WTC11 (cell line): ENCODE measurements at regions not wholly inside any gene's neighbourhood (a gene's known extent, or its start where the extent isn't known, plus 50 kb on each side); places are given as distances from the start of the nearest gene placed in this dataset.

Source experiments
- ATAC-seq: fragments of 200-7000 bp; cut with Tn5 transposase; 2 replicates; pipeline ENCODE4 v1.10.0; 2021; ENCODE audit warnings: mild to moderate bottlenecking, moderate library complexity
- CTCF ChIA-PET: fragments of 300-600 bp; sonication (Branson Sonifier 250); formaldehyde crosslinking; loops from one replicate; lab custom pipeline; 2021; ENCODE audit warnings: antibody characterized with exemption; lab: Charles Lee
- POLR2A ChIA-PET: fragments of 350-600 bp; sonication (Branson Sonifier 250); formaldehyde crosslinking; loops from one replicate; lab custom pipeline; 2021; ENCODE audit warnings: antibody characterized with exemption; lab: Charles Lee
- DNase-seq: peaks from one replicate; pipeline ENCODE4 v3.0.0; 2021; ENCODE audit warnings: low spot score
- H3K27ac Mint-ChIP-seq: 2 replicates; pipeline ENCODE4 v1.8.0; 2021; ENCODE audit warnings: mixed read lengths
- H3K27me3 Mint-ChIP-seq: 2 replicates; pipeline ENCODE4 v1.8.0; 2021; ENCODE audit warnings: low read depth, mild to moderate bottlenecking, moderate library complexity, mixed read lengths
- H3K36me3 Mint-ChIP-seq: 2 replicates; pipeline ENCODE4 v1.8.0; 2021; ENCODE audit warnings: mixed read lengths
- H3K4me1 Mint-ChIP-seq: 2 replicates; pipeline ENCODE4 v1.8.0; 2022; ENCODE audit warnings: mixed read lengths
- H3K4me3 Mint-ChIP-seq: 2 replicates; pipeline ENCODE4 v1.8.0; 2021; ENCODE audit warnings: mild to moderate bottlenecking, moderate library complexity, mixed read lengths
- H3K9me3 Mint-ChIP-seq: 2 replicates; pipeline ENCODE4 v1.8.0; 2021; ENCODE audit warnings: mixed read lengths
- AFF4 ChIP-seq: sonication (generic); formaldehyde crosslinking; IDR thresholded peaks from 2 replicates; pipeline ENCODE4 v1.8.1; 2023; ENCODE audit warnings: mild to moderate bottlenecking, missing genetic modification reagents, borderline replicate concordance
- ATF3 ChIP-seq: sonication (generic); formaldehyde crosslinking; conservative IDR thresholded peaks from 2 replicates; pipeline ENCODE4 v1.8.1; 2022; ENCODE audit warnings: mild to moderate bottlenecking, missing genetic modification reagents
- CBFB ChIP-seq: sonication (generic); formaldehyde crosslinking; IDR thresholded peaks from 2 replicates; pipeline ENCODE4 v1.8.1; 2022; ENCODE audit warnings: mild to moderate bottlenecking, low read depth, missing genetic modification reagents
- EMX1 ChIP-seq: fragments of 250-450 bp; sonication (Bioruptor Pico); IDR thresholded peaks from 2 replicates; pipeline ENCODE4 v1.8.0; 2021; ENCODE audit warnings: mild to moderate bottlenecking
- ERG ChIP-seq: fragments of 250-450 bp; sonication (Bioruptor Pico); IDR thresholded peaks from 2 replicates; pipeline ENCODE4 v1.8.0; 2021; ENCODE audit warnings: mild to moderate bottlenecking
- IRF1 ChIP-seq: sonication (generic); formaldehyde crosslinking; IDR thresholded peaks from 2 replicates; pipeline ENCODE4 v1.8.0; 2023; ENCODE audit warnings: missing genetic modification reagents
- IRF2 ChIP-seq: sonication (generic); formaldehyde crosslinking; IDR thresholded peaks from 2 replicates; pipeline ENCODE4 v1.8.0; 2022; ENCODE audit warnings: low read depth, missing genetic modification reagents, borderline replicate concordance
- JUN ChIP-seq: sonication (generic); formaldehyde crosslinking; IDR thresholded peaks from 2 replicates; pipeline ENCODE4 v1.8.0; 2023; ENCODE audit warnings: mild to moderate bottlenecking, missing genetic modification reagents
- MXD4 ChIP-seq: fragments of 250-450 bp; sonication (Bioruptor Pico); IDR thresholded peaks from 2 replicates; pipeline ENCODE4 v1.8.0; 2021; ENCODE audit warnings: mild to moderate bottlenecking, moderate library complexity, borderline replicate concordance
- NFATC4 ChIP-seq: fragments of 250-450 bp; sonication (Bioruptor Pico); IDR thresholded peaks from 2 replicates; pipeline ENCODE4 v1.9.0; 2021; ENCODE audit warnings: mild to moderate bottlenecking
- NFE2L1 ChIP-seq: sonication (generic); formaldehyde crosslinking; IDR thresholded peaks from 2 replicates; pipeline ENCODE4 v1.8.1; 2023; ENCODE audit warnings: missing genetic modification reagents
- NR2C2 ChIP-seq: sonication (generic); formaldehyde crosslinking; IDR thresholded peaks from 2 replicates; pipeline ENCODE4 v1.8.0; 2022; ENCODE audit warnings: mild to moderate bottlenecking, missing genetic modification reagents
- PRRX2 ChIP-seq: fragments of 250-450 bp; sonication (Bioruptor Pico); IDR thresholded peaks from 2 replicates; pipeline ENCODE4 v1.8.0; 2021; ENCODE audit warnings: mild to moderate bottlenecking
- ZBTB43 ChIP-seq: sonication (generic); formaldehyde crosslinking; IDR thresholded peaks from 2 replicates; pipeline ENCODE4 v1.8.1; 2023; ENCODE audit warnings: mild to moderate bottlenecking, missing genetic modification reagents
- ZNF138 ChIP-seq: sonication (generic); formaldehyde crosslinking; conservative IDR thresholded peaks from 2 replicates; pipeline ENCODE4 v1.8.1; 2022; ENCODE audit warnings: mild to moderate bottlenecking, moderate library complexity, missing genetic modification reagents
- ZNF671 ChIP-seq: fragments of 250-450 bp; sonication (Bioruptor Pico); IDR thresholded peaks from 2 replicates; pipeline ENCODE4 v1.8.0; 2021; ENCODE audit warnings: mild to moderate bottlenecking
- ZSCAN18 ChIP-seq: fragments of 250-450 bp; sonication (Bioruptor Pico); IDR thresholded peaks from 2 replicates; pipeline ENCODE4 v2.1.2; 2022; ENCODE audit warnings: mild to moderate bottlenecking, moderate library complexity
- TF ChIP-seq, protein P1 (sequence below): sonication (generic); formaldehyde crosslinking; IDR thresholded peaks from 2 replicates; pipeline ENCODE4 v1.8.1; 2022; ENCODE audit warnings: low read depth, missing genetic modification reagents, borderline replicate concordance
- TF ChIP-seq, protein P2 (sequence below): fragments of 250-450 bp; sonication (Bioruptor Pico); IDR thresholded peaks from 2 replicates; pipeline ENCODE4 v1.9.0; 2021; ENCODE audit warnings: moderate library complexity, mild to moderate bottlenecking, inconsistent platforms, borderline replicate concordance
- TF ChIP-seq, protein P3 (sequence below): sonication (generic); formaldehyde crosslinking; IDR thresholded peaks from 2 replicates; pipeline ENCODE4 v1.8.1; 2023; ENCODE audit warnings: mild to moderate bottlenecking, moderate library complexity, missing genetic modification reagents

DNA sequence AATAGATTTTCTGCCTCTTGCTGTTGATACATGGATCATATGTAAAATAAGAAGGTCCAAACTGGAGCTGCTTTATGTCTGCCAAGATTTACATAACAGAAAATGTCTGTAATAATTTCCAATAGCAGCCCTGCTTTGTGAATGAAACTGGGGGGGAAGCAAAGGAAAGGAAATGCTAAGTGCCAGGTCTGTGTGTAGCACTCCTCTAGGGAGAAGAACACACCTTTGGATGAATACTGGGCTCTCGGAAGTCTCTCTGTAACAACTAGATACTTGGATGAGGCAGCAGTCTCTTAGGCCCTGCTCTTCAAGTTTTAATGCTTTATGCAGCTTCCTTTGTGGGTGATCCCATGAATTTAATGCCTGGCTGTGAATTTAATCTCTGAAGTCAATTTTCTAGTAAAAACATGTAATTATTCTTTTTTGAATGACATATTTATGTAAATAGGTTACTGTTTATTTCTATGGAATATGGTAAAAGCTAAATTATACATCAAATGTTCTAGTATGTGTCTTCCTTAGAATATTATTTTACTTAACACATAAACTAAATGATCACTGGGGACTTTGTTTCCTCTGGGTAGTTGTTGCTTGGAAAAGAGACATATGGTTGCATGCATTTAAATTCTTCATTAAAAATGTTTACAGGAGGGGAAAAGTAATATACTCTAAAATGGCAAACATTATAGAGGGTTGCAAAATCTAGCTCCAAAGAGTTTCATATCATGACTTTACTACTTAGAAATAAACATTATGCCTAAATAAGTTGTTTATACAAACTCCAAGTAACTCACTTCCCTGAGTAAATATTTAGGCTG, 336.6 kb upstream of the CWC22 start:
- H3K4me3 Mint-ChIP-seq, result no peak overlapping the region
- DNase-seq, result no peak
- no peak for TF ChIP-seq NFATC4
- TF ChIP-seq EMX1 (CRISPR knock-in tag), result no peak
- TF ChIP-seq NR2C2 (CRISPR knock-in tag), result no peak
- TF ChIP-seq ZNF671 (CRISPR knock-in tag), result no peak
- TF ChIP-seq ZBTB43, result no peak
- TF ChIP-seq IRF1, result no peak
- no peak for TF ChIP-seq PRRX2 (CRISPR knock-in tag)
- TF ChIP-seq ATF3 (CRISPR knock-in tag), result no peak
- no peak for TF ChIP-seq ERG (CRISPR knock-in tag)
- TF ChIP-seq AFF4 (CRISPR knock-in tag), result no peak
- TF ChIP-seq NFE2L1 (CRISPR knock-in tag), result no peak
- H3K36me3 Mint-ChIP-seq, result peaks cover 15% of the 10 kb centered on the region
- no peak overlapping the region for H3K27ac Mint-ChIP-seq
- CTCF ChIA-PET, result no interaction called here
- H3K9me3 Mint-ChIP-seq, result peaks cover 41% of the 10 kb centered on the region
- ATAC-seq, result no peak
- H3K27me3 Mint-ChIP-seq, result no peaks in the 10 kb centered on the region
- no peaks in the 10 kb centered on the region for H3K4me1 Mint-ChIP-seq
- POLR2A ChIA-PET, result no interaction called here

DNA sequence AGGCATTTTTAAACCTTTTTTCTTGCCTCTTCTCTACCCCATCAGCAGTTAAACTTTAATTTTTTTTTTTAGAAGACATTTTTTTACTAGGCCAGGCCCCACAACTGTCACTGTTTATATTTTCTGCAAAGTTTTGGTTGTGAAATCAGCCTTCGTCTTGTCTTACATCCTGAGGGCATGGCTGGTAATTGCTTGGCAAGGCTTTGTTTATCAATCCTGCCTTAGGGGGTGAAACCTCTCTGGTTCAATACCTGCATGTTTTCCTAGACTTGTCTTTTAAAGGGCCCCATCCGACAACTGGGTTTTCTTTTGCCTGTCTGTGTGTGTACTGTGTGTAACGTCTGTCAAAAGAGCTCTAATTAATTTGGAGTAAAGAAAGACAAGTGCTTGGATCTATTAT, 330.0 kb upstream of the CWC22 start:
- no peak overlapping the region for H3K27ac Mint-ChIP-seq
- CTCF ChIA-PET, result no interaction called here
- ATAC-seq, result no peak
- no peak overlapping the region for H3K4me3 Mint-ChIP-seq
- H3K36me3 Mint-ChIP-seq, result peaks cover 51% of the 10 kb centered on the region
- no peak for DNase-seq
- POLR2A ChIA-PET, result no interaction called here
- H3K27me3 Mint-ChIP-seq, result no peaks in the 10 kb centered on the region; the same call in 1 of the 2 replicates
- peaks cover 71% of the 10 kb centered on the region for H3K9me3 Mint-ChIP-seq
- H3K4me1 Mint-ChIP-seq, result no peaks in the 10 kb centered on the region
- no peak for TF ChIP-seq MXD4 (CRISPR knock-in tag)
- no peak for TF ChIP-seq ERG (CRISPR knock-in tag)
- no peak for TF ChIP-seq ZNF138 (CRISPR knock-in tag)
- TF ChIP-seq, protein P1, sequence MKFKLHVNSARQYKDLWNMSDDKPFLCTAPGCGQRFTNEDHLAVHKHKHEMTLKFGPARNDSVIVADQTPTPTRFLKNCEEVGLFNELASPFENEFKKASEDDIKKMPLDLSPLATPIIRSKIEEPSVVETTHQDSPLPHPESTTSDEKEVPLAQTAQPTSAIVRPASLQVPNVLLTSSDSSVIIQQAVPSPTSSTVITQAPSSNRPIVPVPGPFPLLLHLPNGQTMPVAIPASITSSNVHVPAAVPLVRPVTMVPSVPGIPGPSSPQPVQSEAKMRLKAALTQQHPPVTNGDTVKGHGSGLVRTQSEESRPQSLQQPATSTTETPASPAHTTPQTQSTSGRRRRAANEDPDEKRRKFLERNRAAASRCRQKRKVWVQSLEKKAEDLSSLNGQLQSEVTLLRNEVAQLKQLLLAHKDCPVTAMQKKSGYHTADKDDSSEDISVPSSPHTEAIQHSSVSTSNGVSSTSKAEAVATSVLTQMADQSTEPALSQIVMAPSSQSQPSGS (CRISPR knock-in tag), result no peak
- TF ChIP-seq, protein P2, sequence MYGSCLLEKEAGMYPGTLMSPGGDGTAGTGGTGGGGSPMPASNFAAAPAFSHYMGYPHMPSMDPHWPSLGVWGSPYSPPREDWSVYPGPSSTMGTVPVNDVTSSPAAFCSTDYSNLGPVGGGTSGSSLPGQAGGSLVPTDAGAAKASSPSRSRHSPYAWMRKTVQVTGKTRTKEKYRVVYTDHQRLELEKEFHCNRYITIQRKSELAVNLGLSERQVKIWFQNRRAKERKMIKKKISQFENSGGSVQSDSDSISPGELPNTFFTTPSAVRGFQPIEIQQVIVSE (CRISPR knock-in tag), result no peak
- TF ChIP-seq ZSCAN18 (CRISPR knock-in tag), result no peak
- TF ChIP-seq CBFB, result no peak
- TF ChIP-seq, protein P3, sequence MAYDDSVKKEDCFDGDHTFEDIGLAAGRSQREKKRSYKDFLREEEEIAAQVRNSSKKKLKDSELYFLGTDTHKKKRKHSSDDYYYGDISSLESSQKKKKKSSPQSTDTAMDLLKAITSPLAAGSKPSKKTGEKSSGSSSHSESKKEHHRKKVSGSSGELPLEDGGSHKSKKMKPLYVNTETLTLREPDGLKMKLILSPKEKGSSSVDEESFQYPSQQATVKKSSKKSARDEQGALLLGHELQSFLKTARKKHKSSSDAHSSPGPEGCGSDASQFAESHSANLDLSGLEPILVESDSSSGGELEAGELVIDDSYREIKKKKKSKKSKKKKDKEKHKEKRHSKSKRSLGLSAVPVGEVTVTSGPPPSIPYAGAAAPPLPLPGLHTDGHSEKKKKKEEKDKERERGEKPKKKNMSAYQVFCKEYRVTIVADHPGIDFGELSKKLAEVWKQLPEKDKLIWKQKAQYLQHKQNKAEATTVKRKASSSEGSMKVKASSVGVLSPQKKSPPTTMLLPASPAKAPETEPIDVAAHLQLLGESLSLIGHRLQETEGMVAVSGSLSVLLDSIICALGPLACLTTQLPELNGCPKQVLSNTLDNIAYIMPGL (CRISPR knock-in tag), result no peak
- TF ChIP-seq IRF2, result no peak
- no peak for TF ChIP-seq JUN
